HG02973 (cell line): ENCODE measurements at regions not wholly inside any gene's neighbourhood (a gene's known extent, or its start where the extent isn't known, plus 50 kb on each side); places are given as distances from the start of the nearest gene placed in this dataset.
"Not testable (repeated sequence)": the region's sequence is repeated elsewhere in the genome, so short reads cannot be mapped to it uniquely, and the experiment has no call there.

Source experiments
- ATAC-seq: cut with Tn5 transposase; IDR thresholded peaks from one replicate; pipeline ENCODE4 v1.9.1; 2021; ENCODE audit warnings: moderate library complexity; ENCODE audit not compliant: unreplicated experiment

GRCh38 chr20:51190783-51191180 lies 167.9 kb upstream of the KCNG1 start:
- no peak for ATAC-seq

GRCh38 chr20:51189814-51190782 lies 167.2 kb upstream of the KCNG1 start:
- no peak for ATAC-seq

- ATAC-seq, result no peak
Observed at GRCh38 chr20:51188941-51189340, 166.0 kb upstream of the KCNG1 start.

GRCh38 chr20:51187261-51187660 lies 164.4 kb upstream of the KCNG1 start:
- ATAC-seq, result no peak

GRCh38 chr20:51185861-51186260 lies 163.0 kb upstream of the KCNG1 start:
- no peak for ATAC-seq

- no peak for ATAC-seq
Observed at GRCh38 chr20:51185277-51185676, 162.4 kb upstream of the KCNG1 start.

GRCh38 chr20:51184289-51184688 lies 161.4 kb upstream of the KCNG1 start:
- ATAC-seq, result no peak

- ATAC-seq, result no peak
Observed at GRCh38 chr20:51183451-51183850, 160.5 kb upstream of the KCNG1 start.

GRCh38 chr20:51182571-51182970 lies 159.7 kb upstream of the KCNG1 start:
- ATAC-seq, result no peak

GRCh38 chr20:51178153-51178552 lies 155.2 kb upstream of the KCNG1 start:
- ATAC-seq, result no peak

GRCh38 chr20:51176876-51177275 lies 154.0 kb upstream of the KCNG1 start:
- no peak for ATAC-seq

GRCh38 chr20:51176446-51176845 lies 153.5 kb upstream of the KCNG1 start:
- ATAC-seq, result no peak

GRCh38 chr20:51175724-51176123 lies 152.8 kb upstream of the KCNG1 start:
- ATAC-seq, result no peak

- no peak for ATAC-seq
Observed at GRCh38 chr20:51175156-51175555, 152.2 kb upstream of the KCNG1 start.

- no peak for ATAC-seq
Observed at GRCh38 chr20:51174536-51174935, 151.6 kb upstream of the KCNG1 start.

GRCh38 chr20:51172558-51173428 lies 149.9 kb upstream of the KCNG1 start:
- ATAC-seq, result no peak

- ATAC-seq, result no peak
Observed at GRCh38 chr20:51171141-51171540, 148.2 kb upstream of the KCNG1 start.

- ATAC-seq, result no peak
Observed at GRCh38 chr20:51169813-51170212, 146.9 kb upstream of the KCNG1 start.

- ATAC-seq, result not testable (repeated sequence)
Observed at GRCh38 chr20:51167911-51168310, 145.0 kb upstream of the KCNG1 start.

GRCh38 chr20:51166489-51166888 lies 143.6 kb upstream of the KCNG1 start:
- no peak for ATAC-seq

GRCh38 chr20:51165131-51165530 lies 142.2 kb upstream of the KCNG1 start:
- no peak for ATAC-seq

- no peak for ATAC-seq
Observed at GRCh38 chr20:51164731-51165130, 141.8 kb upstream of the KCNG1 start.
